Suprapubic skin (tissue), 4 donors: ENCODE measurements at regions not wholly inside any gene's neighbourhood (a gene's known extent, or its start where the extent isn't known, plus 50 kb on each side); places are given as distances from the start of the nearest gene placed in this dataset.

Source experiments
- DNase-seq, 2 donors: peaks; one replicate each; pipeline ENCODE4 v3.0.0-alpha.2; 2019; ENCODE audit warnings: low spot score in 2 of 2
- H3K27ac ChIP-seq: fragments of 200-600 bp; sonication (generic); one replicate; pipeline ENCODE4 v1.5.1; 2019
- H3K27me3 ChIP-seq: fragments of 200-600 bp; sonication (generic); one replicate; pipeline ENCODE4 v1.5.1; 2019
- H3K36me3 ChIP-seq: fragments of 200-600 bp; sonication (generic); one replicate; pipeline ENCODE4 v1.5.1; 2019
- H3K4me1 ChIP-seq: fragments of 200-600 bp; sonication (generic); one replicate; pipeline ENCODE4 v1.5.1; 2019
- H3K4me3 ChIP-seq: fragments of 200-600 bp; sonication (generic); one replicate; pipeline ENCODE4 v1.5.1; 2019; ENCODE audit warnings: mild to moderate bottlenecking
- H3K9me3 ChIP-seq: fragments of 200-600 bp; sonication (generic); one replicate; pipeline ENCODE4 v1.5.1; 2019
- EP300 ChIP-seq: sonication (generic); formaldehyde crosslinking; IDR thresholded peaks from one replicate; pipeline ENCODE4 v1.6.1; 2017; ENCODE audit warnings: antibody characterized with exemption
- POLR2A ChIP-seq, 2 donors: fragments of 450-650 bp; IDR thresholded peaks; one replicate each; pipeline ENCODE4 v1.6.1; 2017; ENCODE audit warnings: antibody characterized with exemption in 2 of 2, mild to moderate bottlenecking in 2 of 2, moderate library complexity in 2 of 2
- POLR2AphosphoS5 ChIP-seq, 3 donors: sonication (generic); formaldehyde crosslinking; IDR thresholded peaks; one replicate each; pipeline ENCODE4 v1.6.1; 2017; ENCODE audit warnings: antibody characterized with exemption in 3 of 3
- WGBS: methylation state at CpG from one replicate; pipeline ENCODE4 v1.1.5; 2018; 5-methylcytosine and 5-hydroxymethylcytosine counted together
- TF ChIP-seq, protein P1 (sequence below), 2 donors: fragments of 200-600 bp in 1 of 2; fragments of 450-650 bp in 1 of 2; sonication (generic) in 1 of 2; IDR thresholded peaks; one replicate each; pipeline ENCODE4 v1.5.1; 2016 to 2019; ENCODE audit warnings: antibody characterized with exemption in 2 of 2, mild to moderate bottlenecking in 1 of 2, moderate library complexity in 1 of 2

DNA sequence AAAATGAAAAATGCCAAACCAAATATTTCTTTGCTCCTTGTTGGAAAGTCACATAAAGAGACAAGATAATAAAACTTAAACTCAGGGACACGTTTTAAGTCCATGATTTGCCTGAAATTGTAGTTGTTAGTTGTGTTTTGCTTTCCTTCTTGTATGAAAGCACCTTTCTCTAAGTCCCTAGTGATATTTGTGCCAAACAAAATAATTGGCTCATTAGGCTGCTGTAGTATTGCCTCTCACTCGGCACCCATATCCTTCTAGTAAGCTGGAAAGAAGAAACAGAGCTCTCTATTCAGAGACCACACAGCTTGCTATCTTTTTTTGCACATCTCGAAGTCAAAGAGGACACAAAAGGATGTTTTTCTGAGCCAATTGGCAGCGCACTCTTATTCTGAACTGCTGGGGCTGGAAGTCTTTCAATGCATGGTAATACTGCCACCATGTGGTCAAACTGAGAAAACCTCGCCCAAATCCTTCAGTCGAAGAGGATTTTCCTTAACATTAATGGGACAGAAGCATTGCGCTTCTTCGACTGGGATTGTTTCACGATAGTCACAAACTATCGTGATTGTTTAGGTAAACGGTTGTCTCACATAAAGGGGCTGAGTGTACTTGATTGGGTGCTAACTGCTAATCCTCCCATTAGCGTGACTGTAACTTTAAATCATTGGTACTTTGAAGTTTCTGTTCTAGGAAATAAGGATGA is 571.9 kb upstream of the LCORL start:
- Histone ChIP-seq H3K4me3 (no peak overlapping the region), H3K9me3 (no peaks in the 10 kb centered on the region), H3K36me3 (no peaks in the 10 kb centered on the region), H3K27ac (no peak overlapping the region), H3K27me3 (peaks cover 2% of the 10 kb centered on the region), H3K4me1 (peaks cover 5% of the 10 kb centered on the region)
- TF ChIP-seq POLR2A (IDR thresholded peaks at IDR 0.05), result no peak
- no peak for TF ChIP-seq POLR2AphosphoS5 (IDR thresholded peaks at IDR 0.05)
- no peak for TF ChIP-seq EP300
- TF ChIP-seq, protein P1, sequence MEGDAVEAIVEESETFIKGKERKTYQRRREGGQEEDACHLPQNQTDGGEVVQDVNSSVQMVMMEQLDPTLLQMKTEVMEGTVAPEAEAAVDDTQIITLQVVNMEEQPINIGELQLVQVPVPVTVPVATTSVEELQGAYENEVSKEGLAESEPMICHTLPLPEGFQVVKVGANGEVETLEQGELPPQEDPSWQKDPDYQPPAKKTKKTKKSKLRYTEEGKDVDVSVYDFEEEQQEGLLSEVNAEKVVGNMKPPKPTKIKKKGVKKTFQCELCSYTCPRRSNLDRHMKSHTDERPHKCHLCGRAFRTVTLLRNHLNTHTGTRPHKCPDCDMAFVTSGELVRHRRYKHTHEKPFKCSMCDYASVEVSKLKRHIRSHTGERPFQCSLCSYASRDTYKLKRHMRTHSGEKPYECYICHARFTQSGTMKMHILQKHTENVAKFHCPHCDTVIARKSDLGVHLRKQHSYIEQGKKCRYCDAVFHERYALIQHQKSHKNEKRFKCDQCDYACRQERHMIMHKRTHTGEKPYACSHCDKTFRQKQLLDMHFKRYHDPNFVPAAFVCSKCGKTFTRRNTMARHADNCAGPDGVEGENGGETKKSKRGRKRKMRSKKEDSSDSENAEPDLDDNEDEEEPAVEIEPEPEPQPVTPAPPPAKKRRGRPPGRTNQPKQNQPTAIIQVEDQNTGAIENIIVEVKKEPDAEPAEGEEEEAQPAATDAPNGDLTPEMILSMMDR (IDR thresholded peaks at IDR 0.05), result peak; percentile 31 to 68
- DNase-seq, result no peak
- 4% methylated on average over 12 of the region's 12 CpGs for WGBS

DNA sequence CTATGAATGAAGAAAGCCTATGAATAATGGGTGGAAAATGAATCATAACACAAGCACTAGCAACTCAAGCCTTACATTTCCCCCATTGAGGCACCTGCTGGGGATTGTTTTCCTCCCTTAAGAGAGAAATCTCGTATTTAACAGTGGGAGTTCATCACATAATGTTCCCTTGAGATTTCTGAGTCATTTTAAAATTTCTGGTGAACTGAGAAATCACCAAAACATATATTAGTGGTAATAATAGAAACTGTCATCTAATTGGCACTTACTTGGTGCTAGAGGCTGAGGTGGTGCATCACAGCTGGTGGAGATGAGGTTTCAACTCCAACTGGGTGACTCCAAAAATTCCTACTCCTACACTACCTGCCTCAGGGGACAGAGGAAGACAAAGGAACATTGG is 561.3 kb upstream of the LCORL start:
- 52% methylated on average over 1 of the region's 1 CpG for WGBS
- H3K27me3 ChIP-seq, result peaks cover 4% of the 10 kb centered on the region
- TF ChIP-seq EP300 (no peak), POLR2AphosphoS5 (IDR thresholded peaks at IDR 0.05) (no peak)
- H3K9me3 ChIP-seq, result no peaks in the 10 kb centered on the region
- DNase-seq, result no peak
- no peak overlapping the region for H3K27ac ChIP-seq
- no peak overlapping the region for H3K4me3 ChIP-seq
- no peaks in the 10 kb centered on the region for H3K4me1 ChIP-seq
- H3K36me3 ChIP-seq, result no peaks in the 10 kb centered on the region

DNA sequence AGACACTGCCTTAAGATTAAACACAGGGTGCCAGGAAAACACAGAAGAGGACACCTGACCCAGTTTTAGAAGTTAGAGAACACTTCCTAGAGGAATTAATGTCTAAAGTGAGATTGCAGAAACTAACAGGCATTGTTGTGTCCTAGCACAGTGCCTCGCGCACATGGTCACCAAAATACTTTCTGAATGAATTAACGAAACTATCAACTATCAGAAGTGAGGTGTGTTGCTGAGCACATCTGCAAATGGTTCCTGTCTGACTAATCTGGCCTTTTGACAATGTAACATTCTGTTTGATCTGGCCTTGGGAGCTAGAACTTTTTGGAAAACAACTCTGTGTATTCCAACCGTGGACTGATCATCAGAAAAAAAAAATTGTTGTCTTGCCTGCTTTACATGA is 556.8 kb upstream of the LCORL start:
- Histone ChIP-seq H3K27ac (no peak overlapping the region), H3K4me1 (no peaks in the 10 kb centered on the region), H3K36me3 (no peaks in the 10 kb centered on the region), H3K9me3 (no peaks in the 10 kb centered on the region), H3K27me3 (peaks cover 4% of the 10 kb centered on the region), H3K4me3 (no peak overlapping the region)
- TF ChIP-seq EP300, result no peak
- TF ChIP-seq POLR2AphosphoS5 (IDR thresholded peaks at IDR 0.05), result no peak
- TF ChIP-seq, protein P1 (IDR thresholded peaks at IDR 0.05), result no peak
- 52% methylated on average over 4 of the region's 4 CpGs for WGBS
- no peak for DNase-seq

DNA sequence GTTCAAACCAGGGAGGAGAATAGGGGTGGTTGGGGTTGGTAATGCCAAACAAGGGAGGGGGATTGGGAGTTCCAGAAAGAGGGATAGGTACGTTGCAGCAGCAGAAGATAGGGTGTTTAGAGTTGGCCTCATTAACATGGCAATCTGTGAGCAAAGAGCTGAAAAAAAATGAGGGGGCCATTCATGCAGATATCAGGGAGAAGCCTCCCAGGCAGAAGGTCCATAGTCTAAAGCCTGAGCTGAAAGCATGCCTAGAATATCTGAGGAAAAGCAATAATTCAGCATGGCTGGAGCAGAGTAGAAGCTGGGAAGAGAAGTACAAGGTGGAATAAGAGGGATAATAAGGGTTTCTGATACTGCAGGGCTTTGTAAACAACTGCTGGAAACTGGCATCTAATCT is 550.9 kb upstream of the LCORL start:
- H3K4me1 ChIP-seq, result no peaks in the 10 kb centered on the region
- H3K9me3 ChIP-seq, result no peaks in the 10 kb centered on the region
- no peak for DNase-seq
- H3K27ac ChIP-seq, result no peak overlapping the region
- TF ChIP-seq POLR2A (IDR thresholded peaks at IDR 0.05) (no peak), EP300 (no peak), POLR2AphosphoS5 (IDR thresholded peaks at IDR 0.05) (no peak)
- TF ChIP-seq, protein P1 (IDR thresholded peaks at IDR 0.05), result no peak
- no peaks in the 10 kb centered on the region for H3K27me3 ChIP-seq
- H3K36me3 ChIP-seq, result no peaks in the 10 kb centered on the region
- no peak overlapping the region for H3K4me3 ChIP-seq
- WGBS, result 73% methylated on average over 1 of the region's 1 CpG

DNA sequence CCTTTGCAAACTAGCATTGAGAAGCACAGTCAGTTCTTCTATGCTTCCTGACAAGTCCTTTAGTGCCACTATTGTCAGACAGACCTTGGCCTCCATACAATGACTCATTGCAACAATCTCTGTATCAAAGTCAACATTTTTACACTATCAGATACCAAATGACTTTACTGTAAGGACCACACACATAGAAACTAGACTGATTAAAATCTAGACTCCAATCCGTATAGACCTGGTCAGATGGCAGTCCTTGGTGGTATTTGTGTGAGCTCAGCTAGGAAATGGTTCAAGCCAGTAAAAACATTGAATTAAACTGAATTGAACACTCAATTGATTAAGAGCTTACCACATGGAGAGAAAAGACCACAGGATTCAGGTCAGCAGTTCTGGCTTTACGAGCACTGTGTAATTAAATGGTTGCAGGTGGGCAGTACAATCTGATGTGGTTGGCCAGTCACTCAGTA is 549.8 kb upstream of the LCORL start:
- TF ChIP-seq, protein P1 (IDR thresholded peaks at IDR 0.05), result no peak
- TF ChIP-seq POLR2AphosphoS5 (IDR thresholded peaks at IDR 0.05) (no peak), EP300 (no peak), POLR2A (IDR thresholded peaks at IDR 0.05) (no peak)
- WGBS, result 27% methylated on average over 2 of the region's 2 CpGs
- DNase-seq, result no peak
- Histone ChIP-seq H3K4me1 (no peaks in the 10 kb centered on the region), H3K27me3 (no peaks in the 10 kb centered on the region), H3K27ac (no peak overlapping the region), H3K4me3 (no peak overlapping the region), H3K9me3 (no peaks in the 10 kb centered on the region), H3K36me3 (no peaks in the 10 kb centered on the region)

DNA sequence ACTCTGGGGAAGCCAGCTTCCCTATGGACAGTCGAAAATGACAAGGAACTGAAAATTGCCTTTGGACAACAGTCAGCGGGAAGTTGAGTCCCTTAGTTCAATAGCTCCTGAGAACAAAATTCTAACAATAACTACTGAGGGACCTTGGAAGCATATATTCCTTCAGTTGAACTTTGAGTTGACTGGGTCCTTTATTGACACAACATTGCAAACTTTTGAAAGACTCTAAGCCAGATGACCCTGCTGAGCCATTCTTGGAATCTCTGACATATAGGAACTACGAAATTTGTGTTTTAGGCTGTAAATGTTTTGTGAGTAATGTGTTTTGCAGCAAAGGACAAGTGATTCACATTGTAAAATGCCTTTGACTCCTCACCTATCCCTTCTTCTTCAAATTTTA is 548.8 kb upstream of the LCORL start:
- no peak for TF ChIP-seq POLR2AphosphoS5 (IDR thresholded peaks at IDR 0.05)
- TF ChIP-seq, protein P1 (IDR thresholded peaks at IDR 0.05), result no peak
- no peak for TF ChIP-seq EP300
- no peak for TF ChIP-seq POLR2A (IDR thresholded peaks at IDR 0.05)
- no peaks in the 10 kb centered on the region for H3K27me3 ChIP-seq
- no peak overlapping the region for H3K4me3 ChIP-seq
- H3K27ac ChIP-seq, result no peak overlapping the region
- WGBS, result 52% methylated on average over 3 of the region's 3 CpGs
- H3K36me3 ChIP-seq, result no peaks in the 10 kb centered on the region
- no peaks in the 10 kb centered on the region for H3K4me1 ChIP-seq
- H3K9me3 ChIP-seq, result no peaks in the 10 kb centered on the region
- no peak for DNase-seq
